GM23338 (cell line): ENCODE measurements at regions not wholly inside any gene's neighbourhood (a gene's known extent, or its start where the extent isn't known, plus 50 kb on each side); places are given as distances from the start of the nearest gene placed in this dataset.

Source experiments
- ATAC-seq: fragments of 200-7000 bp; cut with Tn5 transposase; 3 replicates; pipeline ENCODE4 v1.9.1; 2020
- DNase-seq: peaks from one replicate; pipeline ENCODE4 v3.0.0-alpha.2; 2015; ENCODE audit warnings: low spot score
- H2AFZ ChIP-seq: fragments of 200-600 bp; sonication (generic); 2 replicates; pipeline ENCODE4 v1.8.0; 2016; ENCODE audit warnings: antibody characterized with exemption, mild to moderate bottlenecking, moderate library complexity
- H3F3A ChIP-seq: fragments of 200-600 bp; sonication (generic); replicated peaks from 2 replicates; pipeline ENCODE4 v1.8.0; 2017; ENCODE audit warnings: antibody characterized with exemption, mixed run types, low read depth
- H3K27ac ChIP-seq: fragments of 200-600 bp; sonication (generic); 2 replicates; pipeline ENCODE4 v1.6.1; 2016; ENCODE audit warnings: low read depth
- H3K27me3 ChIP-seq: fragments of 200-600 bp; sonication (generic); 2 replicates; pipeline ENCODE4 v1.8.0; 2016; ENCODE audit warnings: mild to moderate bottlenecking, mixed run types, moderate library complexity; ENCODE audit not compliant: insufficient read depth
- H3K36me3 ChIP-seq: fragments of 200-600 bp; sonication (generic); 2 replicates; pipeline ENCODE4 v1.8.0; 2016; ENCODE audit warnings: mild to moderate bottlenecking; ENCODE audit not compliant: insufficient read depth
- H3K4me1 ChIP-seq: fragments of 200-600 bp; sonication (generic); 2 replicates; pipeline ENCODE4 v1.8.0; 2016; ENCODE audit warnings: mild to moderate bottlenecking, moderate library complexity; ENCODE audit not compliant: insufficient read depth
- H3K4me2 ChIP-seq: fragments of 200-600 bp; sonication (generic); 2 replicates; pipeline ENCODE4 v1.7.1; 2017; ENCODE audit warnings: mixed run types
- H3K4me3 ChIP-seq: fragments of 200-600 bp; sonication (generic); 2 replicates; pipeline ENCODE4 v1.6.1; 2016; ENCODE audit warnings: mixed run types
- H3K79me2 ChIP-seq: fragments of 200-600 bp; sonication (generic); replicated peaks from 2 replicates; pipeline ENCODE4 v1.8.0; 2017; ENCODE audit warnings: mild to moderate bottlenecking; ENCODE audit not compliant: insufficient read depth
- H3K9me2 ChIP-seq: fragments of 200-600 bp; sonication (generic); 2 replicates; pipeline ENCODE4 v1.8.0; 2017; ENCODE audit not compliant: insufficient read depth
- H4K20me1 ChIP-seq: fragments of 200-600 bp; sonication (generic); replicated peaks from 2 replicates; pipeline ENCODE4 v1.8.0; 2017; ENCODE audit warnings: mild to moderate bottlenecking; ENCODE audit not compliant: insufficient read depth
- H3K27ac Mint-ChIP-seq: 2 replicates; pipeline ENCODE4 v1.8.0; 2020; ENCODE audit warnings: inconsistent platforms, mild to moderate bottlenecking, moderate library complexity, mixed read lengths
- H3K27me3 Mint-ChIP-seq: 3 replicates; pipeline ENCODE4 v1.8.0; 2022; ENCODE audit warnings: low read depth, mild to moderate bottlenecking, moderate library complexity, mixed read lengths, inconsistent platforms; ENCODE audit not compliant: insufficient read depth, poor library complexity
- H3K36me3 Mint-ChIP-seq: 3 replicates; pipeline ENCODE4 v1.8.0; 2021; ENCODE audit warnings: low read depth, mild to moderate bottlenecking, inconsistent platforms, moderate library complexity, mixed read lengths
- H3K4me1 Mint-ChIP-seq: 3 replicates; pipeline ENCODE4 v1.8.0; 2020; ENCODE audit warnings: mild to moderate bottlenecking, inconsistent platforms, mixed read lengths
- H3K4me3 Mint-ChIP-seq: 3 replicates; pipeline ENCODE4 v1.8.0; 2021; ENCODE audit warnings: moderate library complexity, mild to moderate bottlenecking, inconsistent platforms, mixed read lengths
- H3K9me3 Mint-ChIP-seq: 3 replicates; pipeline ENCODE4 v1.8.0; 2020; ENCODE audit warnings: moderate library complexity, mild to moderate bottlenecking, inconsistent platforms, mixed read lengths
- CTCF ChIP-seq, 2 experiments: fragments of 200-600 bp in 1 of 2; sonication (generic) in 1 of 2; conservative IDR thresholded peaks; 2 replicates each; pipeline versions ENCODE4 v1.5.1 to v1.6.1; 2016 to 2017; ENCODE audit warnings: antibody characterized with exemption in 2 of 2, low read depth in 2 of 2, mild to moderate bottlenecking in 2 of 2, moderate library complexity in 1 of 2
- ETS1 ChIP-seq: IDR thresholded peaks from 2 replicates; pipeline ENCODE4 v1.6.1; 2016; ENCODE audit warnings: antibody characterized with exemption
- EZH2 ChIP-seq: fragments of 200-600 bp; sonication (generic); IDR thresholded peaks from one replicate; pipeline ENCODE4 v1.8.0; 2017; ENCODE audit warnings: antibody characterized with exemption, mild to moderate bottlenecking, low read depth; ENCODE audit not compliant: unreplicated experiment
- EZH2phosphoT487 ChIP-seq: fragments of 200-600 bp; sonication (generic); IDR thresholded peaks from one replicate; pipeline ENCODE4 v1.8.1; 2018; ENCODE audit warnings: antibody characterized with exemption; ENCODE audit not compliant: unreplicated experiment
- REST ChIP-seq: IDR thresholded peaks from one replicate; pipeline ENCODE4 v1.6.1; 2018; ENCODE audit warnings: antibody characterized with exemption; ENCODE audit not compliant: unreplicated experiment
- STAT1 ChIP-seq: IDR thresholded peaks from one replicate; pipeline ENCODE4 v1.6.1; 2016; ENCODE audit warnings: antibody characterized with exemption; ENCODE audit not compliant: unreplicated experiment
- ZNF114 ChIP-seq: fragments of 250-450 bp; sonication (Bioruptor Pico); IDR thresholded peaks from 2 replicates; pipeline ENCODE4 v1.5.0; 2020; ENCODE audit warnings: mild to moderate bottlenecking, moderate library complexity
- ZNF331 ChIP-seq: fragments of 250-450 bp; sonication (Bioruptor Pico); IDR thresholded peaks from 2 replicates; pipeline ENCODE4 v1.5.0; 2020; ENCODE audit warnings: low read depth, mild to moderate bottlenecking, moderate library complexity
- ZNF462 ChIP-seq: fragments of 250-450 bp; sonication (Bioruptor Pico); IDR thresholded peaks from 2 replicates; pipeline ENCODE4 v1.5.0; 2020; ENCODE audit warnings: mild to moderate bottlenecking, moderate library complexity

- DNase-seq: no peak
- Histone ChIP-seq H2AFZ (no peak overlapping the region), H3K27me3 (no peaks in the 10 kb centered on the region), H3K4me3 (no peak overlapping the region), H3F3A (no peaks in the 10 kb centered on the region), H4K20me1 (no peaks in the 10 kb centered on the region), H3K9me2 (no peaks in the 10 kb centered on the region), H3K4me2 (no peak overlapping the region), H3K36me3 (no peaks in the 10 kb centered on the region), H3K27ac (no peak overlapping the region), H3K4me1 (no peaks in the 10 kb centered on the region), H3K79me2 (no peaks in the 10 kb centered on the region)
- H3K4me1 Mint-ChIP-seq: no peaks in the 10 kb centered on the region
- no peaks in the 10 kb centered on the region for H3K9me3 Mint-ChIP-seq
- H3K27ac Mint-ChIP-seq: no peak overlapping the region
- no peak for ATAC-seq
- TF ChIP-seq STAT1 (no peak), EZH2phosphoT487 (no peak)
- H3K36me3 Mint-ChIP-seq: peaks cover 6% of the 10 kb centered on the region; the same call in 1 of the 3 replicates
- no peaks in the 10 kb centered on the region for H3K27me3 Mint-ChIP-seq
- no peak overlapping the region for H3K4me3 Mint-ChIP-seq
These were observed 92.6 kb downstream of the BLTP1 start for GRCh38 chr4:122244764-122245163.

GRCh38 chr4:122246551-122246950 lies 94.4 kb downstream of the BLTP1 start:
- no peak for DNase-seq
- ATAC-seq: no peak
- Mint-ChIP-seq H3K4me1 (no peaks in the 10 kb centered on the region), H3K9me3 (no peaks in the 10 kb centered on the region), H3K27me3 (no peaks in the 10 kb centered on the region), H3K27ac (no peak overlapping the region), H3K36me3 (peaks cover 6% of the 10 kb centered on the region; the same call in 1 of the 3 replicates), H3K4me3 (no peak overlapping the region)
- H2AFZ ChIP-seq: no peak overlapping the region
- H3K4me2 ChIP-seq: no peak overlapping the region
- H3K27ac ChIP-seq: no peak overlapping the region
- H3K4me1 ChIP-seq: no peaks in the 10 kb centered on the region
- H3K9me2 ChIP-seq: no peaks in the 10 kb centered on the region
- no peaks in the 10 kb centered on the region for H3K27me3 ChIP-seq
- H3K79me2 ChIP-seq: no peaks in the 10 kb centered on the region
- H3K36me3 ChIP-seq: peaks cover 8% of the 10 kb centered on the region; the same call in 1 of the 2 replicates
- no peaks in the 10 kb centered on the region for H3F3A ChIP-seq
- no peaks in the 10 kb centered on the region for H4K20me1 ChIP-seq
- H3K4me3 ChIP-seq: no peak overlapping the region
- no peak for TF ChIP-seq ZNF114 (CRISPR knock-in tag)
- TF ChIP-seq ZNF462 (CRISPR knock-in tag): no peak
- TF ChIP-seq REST: no peak
- no peak for TF ChIP-seq EZH2phosphoT487
- TF ChIP-seq CTCF (conservative IDR thresholded peaks at IDR 0.05; ENCODE audit: low read depth in 2 of 2): no peak
- TF ChIP-seq EZH2: no peak
- no peak for TF ChIP-seq ZNF331 (CRISPR knock-in tag)
- no peak for TF ChIP-seq ETS1
- no peak for TF ChIP-seq STAT1
